IMR-90 (cell line): ENCODE measurements at regions not wholly inside any gene's neighbourhood (a gene's known extent, or its start where the extent isn't known, plus 50 kb on each side); places are given as distances from the start of the nearest gene placed in this dataset.

Experiments used
- CHD1 ChIP-seq: IDR thresholded peaks from 2 replicates; pipeline ENCODE4 v1.6.1; 2012; ENCODE audit warnings: low read depth, low read length, improper control_type of control experiment
- CTCF ChIP-seq: conservative IDR thresholded peaks from 2 replicates; pipeline ENCODE4 v1.5.1; 2012; ENCODE audit warnings: mild to moderate bottlenecking, low read depth, low read length, improper control_type of control experiment
- MXI1 ChIP-seq: IDR thresholded peaks from 2 replicates; pipeline ENCODE4 v1.6.1; 2012; ENCODE audit warnings: low read depth, mild to moderate bottlenecking, low read length, moderate library complexity, borderline replicate concordance
- POLR2A ChIP-seq: IDR thresholded peaks from 2 replicates; pipeline ENCODE4 v1.6.1; 2012; ENCODE audit warnings: mild to moderate bottlenecking, low read depth, low read length
- RFX5 ChIP-seq: IDR thresholded peaks from 2 replicates; pipeline ENCODE4 v1.8.0; 2012; ENCODE audit warnings: low read depth, mild to moderate bottlenecking, low read length, moderate library complexity

GRCh38 chr13:78145276-78145675 is 226.6 kb upstream of the EDNRB start:
- TF ChIP-seq CTCF (no peak), POLR2A (no peak), RFX5 (no peak), CHD1 (no peak), MXI1 (no peak)
